Calu3 (cell line): ENCODE measurements at regions not wholly inside any gene's neighbourhood (a gene's known extent, or its start where the extent isn't known, plus 50 kb on each side); places are given as distances from the start of the nearest gene placed in this dataset.

ENCODE experiments used
- BruUV-seq: library from RNA; stranded (reverse); fragments of 400-500 nt; replicated peaks from 2 replicates; lab custom pipeline; 2021; lab: Mats Ljungman, UMichigan
- CTCF ChIA-PET: fragments of 300-600 bp; sonication (Branson Sonifier 250); formaldehyde crosslinking; loops from one replicate; lab custom pipeline; 2022; ENCODE audit warnings: antibody characterized with exemption; lab: Charles Lee
- DNase-seq: peaks from one replicate; pipeline ENCODE4 v3.0.0; 2022
- H3K27ac Mint-ChIP-seq: one replicate; pipeline ENCODE4 v1.8.0; 2022; ENCODE audit warnings: mixed read lengths; ENCODE audit not compliant: unreplicated experiment
- H3K27me3 Mint-ChIP-seq: one replicate; pipeline ENCODE4 v1.8.0; 2022; ENCODE audit warnings: mixed read lengths; ENCODE audit not compliant: unreplicated experiment
- H3K36me3 Mint-ChIP-seq: one replicate; pipeline ENCODE4 v1.8.0; 2022; ENCODE audit warnings: mild to moderate bottlenecking, moderate library complexity, mixed read lengths; ENCODE audit not compliant: insufficient read depth, unreplicated experiment
- H3K4me1 Mint-ChIP-seq: one replicate; pipeline ENCODE4 v1.8.0; 2022; ENCODE audit warnings: mild to moderate bottlenecking, low read depth, mixed read lengths; ENCODE audit not compliant: unreplicated experiment
- H3K4me3 Mint-ChIP-seq: one replicate; pipeline ENCODE4 v1.8.0; 2022; ENCODE audit warnings: mild to moderate bottlenecking, low read depth, moderate library complexity, mixed read lengths; ENCODE audit not compliant: unreplicated experiment
- H3K9me3 Mint-ChIP-seq: one replicate; pipeline ENCODE4 v1.8.0; 2022; ENCODE audit warnings: low read depth, mixed read lengths; ENCODE audit not compliant: unreplicated experiment
- CTCF ChIP-seq: fragments of 200-600 bp; IDR thresholded peaks from one replicate; pipeline ENCODE4 v1.8.0; 2022; ENCODE audit warnings: antibody characterized with exemption; ENCODE audit not compliant: unreplicated experiment
- intact Hi-C: fragments of 100-400 bp; cut with micrococcal nuclease; formaldehyde crosslinking; loops from one replicate; pipeline ENCODE4 v1.10.0; 2022; ENCODE audit not compliant: unreplicated experiment

DNA sequence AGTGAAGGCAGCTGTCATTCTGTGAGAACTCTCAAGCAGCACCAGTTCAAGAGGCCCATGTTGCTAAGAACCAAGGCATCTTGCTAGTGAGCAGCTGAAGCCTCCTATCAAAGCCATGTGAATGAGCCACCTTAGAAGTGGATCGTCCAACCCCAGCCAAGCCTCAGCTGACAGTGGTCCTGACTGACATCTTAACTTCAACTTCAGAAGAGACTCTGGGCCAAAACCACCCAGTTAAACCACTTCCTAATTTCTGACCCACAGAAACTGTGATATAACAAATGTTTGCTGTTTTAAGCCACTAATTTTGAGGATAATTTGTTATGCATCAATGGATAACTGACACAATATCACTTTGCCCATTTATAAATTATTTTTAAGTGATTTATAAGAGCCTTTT lies 256.0 kb downstream of the RPAP3 start:
- TF ChIP-seq CTCF = no peak
- no TSS peak for BruUV-seq
- no peak for DNase-seq
- CTCF ChIA-PET = no interaction called here
- no peaks in the 10 kb centered on the region for H3K4me1 Mint-ChIP-seq
- no peaks in the 10 kb centered on the region for H3K27me3 Mint-ChIP-seq
- intact Hi-C loops = no loop called here
- no peaks in the 10 kb centered on the region for H3K9me3 Mint-ChIP-seq
- H3K4me3 Mint-ChIP-seq = no peak overlapping the region
- H3K36me3 Mint-ChIP-seq = no peaks in the 10 kb centered on the region
- H3K27ac Mint-ChIP-seq = no peak overlapping the region

- no peaks in the 10 kb centered on the region for H3K4me1 Mint-ChIP-seq
- DNase-seq = no peak
- H3K27me3 Mint-ChIP-seq = no peaks in the 10 kb centered on the region
- H3K4me3 Mint-ChIP-seq = no peak overlapping the region
- H3K27ac Mint-ChIP-seq = no peak overlapping the region
- peaks cover 14% of the 10 kb centered on the region for H3K9me3 Mint-ChIP-seq
- no peaks in the 10 kb centered on the region for H3K36me3 Mint-ChIP-seq
- CTCF ChIA-PET = no interaction called here
- intact Hi-C loops = no loop called here
- no peak for TF ChIP-seq CTCF
- BruUV-seq = no TSS peak
Measured at GRCh38 chr12:47442310-47442709, 263.5 kb downstream of the RPAP3 start.

- CTCF ChIA-PET = interaction anchor here (0.8 kb wide), 1 partner anchor 50 kb away, joined by 8 read pairs; no protein-coding TSS in a partner anchor
- intact Hi-C loops = no loop called here
- Mint-ChIP-seq H3K9me3 (peaks cover 14% of the 10 kb centered on the region), H3K36me3 (no peaks in the 10 kb centered on the region), H3K4me3 (no peak overlapping the region), H3K27ac (no peak overlapping the region), H3K4me1 (no peaks in the 10 kb centered on the region), H3K27me3 (no peaks in the 10 kb centered on the region)
- no TSS peak for BruUV-seq
- TF ChIP-seq CTCF = no peak
- DNase-seq = no peak
Measured at GRCh38 chr12:47441490-47441889, 264.3 kb downstream of the RPAP3 start.

DNA sequence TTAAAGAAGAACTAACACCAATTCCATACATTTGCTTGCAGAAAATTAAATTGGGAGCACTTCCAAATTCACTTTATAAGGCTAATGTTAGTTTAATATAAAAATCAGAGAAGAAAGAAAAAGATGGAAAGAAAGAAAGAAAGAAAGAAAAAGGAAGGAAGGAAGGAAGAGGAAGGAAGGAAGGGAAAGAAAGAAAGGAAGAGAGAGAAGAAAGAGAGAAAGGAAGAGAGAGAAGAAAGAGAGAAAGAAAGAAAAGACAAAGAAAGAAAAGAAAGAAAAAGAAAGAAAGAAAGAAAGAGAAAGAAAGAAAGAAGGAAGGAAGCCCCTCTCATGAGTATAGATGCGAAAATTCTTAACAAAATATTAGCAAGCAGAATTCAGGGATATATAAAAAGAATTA lies 267.7 kb downstream of the RPAP3 start:
- CTCF ChIA-PET = interaction anchor here (0.6 kb wide), 1 partner anchor 406 kb away, joined by 3 read pairs; no protein-coding TSS in a partner anchor
- no peak for TF ChIP-seq CTCF
- no peaks in the 10 kb centered on the region for H3K27me3 Mint-ChIP-seq
- intact Hi-C loops = no loop called here
- no peak overlapping the region for H3K4me3 Mint-ChIP-seq
- H3K9me3 Mint-ChIP-seq = peaks cover 15% of the 10 kb centered on the region
- no peaks in the 10 kb centered on the region for H3K4me1 Mint-ChIP-seq
- no peak overlapping the region for H3K27ac Mint-ChIP-seq
- no peak for DNase-seq
- BruUV-seq = no TSS peak
- no peaks in the 10 kb centered on the region for H3K36me3 Mint-ChIP-seq
